Upper lobe of left lung (tissue), 6 donors: ENCODE measurements at regions not wholly inside any gene's neighbourhood (a gene's known extent, or its start where the extent isn't known, plus 50 kb on each side); places are given as distances from the start of the nearest gene placed in this dataset.

Experiments used
- ATAC-seq, 2 donors: fragments of 200-7000 bp; cut with Tn5 transposase; one replicate each; pipeline ENCODE4 v1.9.1; 2022; ENCODE audit warnings: mild to moderate bottlenecking in 2 of 2, moderate library complexity in 2 of 2; ENCODE audit not compliant: low FRiP score in 2 of 2
- DNase-seq, 2 donors: peaks; one replicate each; pipeline ENCODE4 v3.0.0-alpha.2; 2019 to 2020
- H3K27ac ChIP-seq, 4 donors: fragments of 200-600 bp; sonication (generic); one replicate each; pipeline ENCODE4 v1.5.1; 2016 to 2019
- H3K27me3 ChIP-seq, 4 donors: fragments of 200-600 bp; sonication (generic); one replicate each; pipeline ENCODE4 v1.5.1; 2017 to 2019
- H3K36me3 ChIP-seq, 4 donors: fragments of 200-600 bp; sonication (generic); one replicate each; pipeline ENCODE4 v1.5.1; 2016 to 2019
- H3K4me1 ChIP-seq, 4 donors: fragments of 200-600 bp; sonication (generic); one replicate each; pipeline ENCODE4 v1.5.1; 2018 to 2019
- H3K4me3 ChIP-seq, 4 donors: fragments of 200-600 bp; sonication (generic); one replicate each; pipeline ENCODE4 v1.5.1; 2017 to 2019; ENCODE audit warnings: mild to moderate bottlenecking in 2 of 4, moderate library complexity in 1 of 4
- H3K9me3 ChIP-seq, 4 donors: fragments of 200-600 bp; sonication (generic); one replicate each; pipeline ENCODE4 v1.5.1; 2018 to 2019
- CTCF ChIP-seq, 6 experiments: fragments of 450-650 bp in 4 of 6; fragments of 200-600 bp in 2 of 6; sonication (generic) in 2 of 6; IDR thresholded peaks; one replicate each; pipeline ENCODE4 v1.5.1; 2016 to 2019; ENCODE audit warnings: antibody characterized with exemption in 6 of 6
- EP300 ChIP-seq, 4 donors: sonication (generic); formaldehyde crosslinking; IDR thresholded peaks; one replicate each; pipeline ENCODE4 v1.5.1; 2017; ENCODE audit warnings: antibody characterized with exemption in 4 of 4, control low read depth in 2 of 4
- POLR2A ChIP-seq, 4 donors: fragments of 450-650 bp; IDR thresholded peaks; one replicate each; pipeline ENCODE4 v1.5.1; 2016 to 2017; ENCODE audit warnings: antibody characterized with exemption in 4 of 4, mild to moderate bottlenecking in 2 of 4
- POLR2AphosphoS5 ChIP-seq, 2 donors: sonication (generic); formaldehyde crosslinking; IDR thresholded peaks; one replicate each; pipeline ENCODE4 v1.5.1; 2017; ENCODE audit warnings: antibody characterized with exemption in 2 of 2
- whole genome bisulfite sequencing, 2 donors: methylation state at CpG; one replicate each; pipeline ENCODE4 v1.1.5; 2017 to 2018; 5-methylcytosine and 5-hydroxymethylcytosine counted together
- donor health status: DM: no; HTN: no; CAD: no; lungs with moderate emphysema.
- donor health status: DM: no; HTN: yes; CAD: no; lungs with severe emphysema.

- TF ChIP-seq POLR2A (IDR thresholded peaks at IDR 0.05), result no peak
- no peak for TF ChIP-seq CTCF (IDR thresholded peaks at IDR 0.05)
- no peak for TF ChIP-seq EP300 (IDR thresholded peaks at IDR 0.05)
- TF ChIP-seq POLR2AphosphoS5 (IDR thresholded peaks at IDR 0.05), result no peak
- H3K4me1 ChIP-seq, result no peaks in the 10 kb centered on the region
- H3K27ac ChIP-seq, result no peak overlapping the region
- peaks cover 0 to 6% (median 2%) of the 10 kb centered on the region in 4 donors for H3K9me3 ChIP-seq
- ATAC-seq, result no peak
- H3K27me3 ChIP-seq, result no peaks in the 10 kb centered on the region
- DNase-seq, result no peak
- H3K36me3 ChIP-seq, result no peaks in the 10 kb centered on the region
- H3K4me3 ChIP-seq, result no peak overlapping the region
These were observed 622.3 kb downstream of the MTRR start for GRCh38 chr5:8491254-8491653.

- Histone ChIP-seq H3K9me3 (peaks cover 0 to 9% (median 4%) of the 10 kb centered on the region in 4 donors), H3K36me3 (no peaks in the 10 kb centered on the region), H3K27me3 (no peaks in the 10 kb centered on the region), H3K4me3 (no peak overlapping the region), H3K4me1 (no peaks in the 10 kb centered on the region), H3K27ac (no peak overlapping the region)
- ATAC-seq (no peak), DNase-seq (no peak)
- TF ChIP-seq EP300 (IDR thresholded peaks at IDR 0.05) (no peak), POLR2AphosphoS5 (IDR thresholded peaks at IDR 0.05) (no peak), CTCF (IDR thresholded peaks at IDR 0.05) (no peak)
These were observed 624.2 kb downstream of the MTRR start for GRCh38 chr5:8493176-8493575.

- DNase-seq, result no peak
- 69 to 70% methylated on average over 3 of the region's 3 CpGs for WGBS, 2 donors
- H3K27ac ChIP-seq, result no peak overlapping the region
- no peak for ATAC-seq
- TF ChIP-seq POLR2A (IDR thresholded peaks at IDR 0.05) (no peak), EP300 (IDR thresholded peaks at IDR 0.05) (no peak), CTCF (IDR thresholded peaks at IDR 0.05) (no peak), POLR2AphosphoS5 (IDR thresholded peaks at IDR 0.05) (no peak)
- H3K27me3 ChIP-seq, result no peaks in the 10 kb centered on the region
- peaks cover 0 to 9% (median 2%) of the 10 kb centered on the region in 4 donors for H3K9me3 ChIP-seq
- no peaks in the 10 kb centered on the region for H3K36me3 ChIP-seq
- H3K4me1 ChIP-seq, result no peaks in the 10 kb centered on the region
- no peak overlapping the region for H3K4me3 ChIP-seq
These were observed 631.5 kb downstream of the MTRR start for GRCh38 chr5:8500426-8500825.

- H3K27ac ChIP-seq, result no peak overlapping the region
- 57 to 60% methylated on average over 4 of the region's 4 CpGs for WGBS, 2 donors
These were observed 636.2 kb downstream of the MTRR start for GRCh38 chr5:8505196-8505595.

GRCh38 chr5:8508231-8508630 is 639.3 kb downstream of the MTRR start:
- no peaks in the 10 kb centered on the region for H3K4me1 ChIP-seq
- no peak overlapping the region for H3K27ac ChIP-seq
- no peaks in the 10 kb centered on the region for H3K36me3 ChIP-seq
- TF ChIP-seq EP300 (IDR thresholded peaks at IDR 0.05) (no peak), CTCF (IDR thresholded peaks at IDR 0.05) (no peak), POLR2AphosphoS5 (IDR thresholded peaks at IDR 0.05) (no peak), POLR2A (IDR thresholded peaks at IDR 0.05) (no peak)
- H3K9me3 ChIP-seq, result no peaks in the 10 kb centered on the region
- ATAC-seq (no peak), DNase-seq (no peak)
- no peaks in the 10 kb centered on the region for H3K27me3 ChIP-seq
- no peak overlapping the region for H3K4me3 ChIP-seq

More at GRCh38 chr5:8505196-8505595, 636.2 kb downstream of the MTRR start:
- H3K27me3 ChIP-seq, result no peaks in the 10 kb centered on the region
- H3K4me1 ChIP-seq, result no peaks in the 10 kb centered on the region
- ATAC-seq, result no peak
- no peaks in the 10 kb centered on the region for H3K36me3 ChIP-seq
- TF ChIP-seq CTCF (IDR thresholded peaks at IDR 0.05) (no peak), POLR2A (IDR thresholded peaks at IDR 0.05) (no peak)
- DNase-seq, result no peak
- H3K4me3 ChIP-seq, result no peak overlapping the region
- H3K9me3 ChIP-seq, result no peaks in the 10 kb centered on the region
